ENCODE measurements at regions not wholly inside any gene's neighbourhood (a gene's known extent, or its start where the extent isn't known, plus 50 kb on each side); places are given as distances from the start of the nearest gene placed in this dataset.

DNA sequence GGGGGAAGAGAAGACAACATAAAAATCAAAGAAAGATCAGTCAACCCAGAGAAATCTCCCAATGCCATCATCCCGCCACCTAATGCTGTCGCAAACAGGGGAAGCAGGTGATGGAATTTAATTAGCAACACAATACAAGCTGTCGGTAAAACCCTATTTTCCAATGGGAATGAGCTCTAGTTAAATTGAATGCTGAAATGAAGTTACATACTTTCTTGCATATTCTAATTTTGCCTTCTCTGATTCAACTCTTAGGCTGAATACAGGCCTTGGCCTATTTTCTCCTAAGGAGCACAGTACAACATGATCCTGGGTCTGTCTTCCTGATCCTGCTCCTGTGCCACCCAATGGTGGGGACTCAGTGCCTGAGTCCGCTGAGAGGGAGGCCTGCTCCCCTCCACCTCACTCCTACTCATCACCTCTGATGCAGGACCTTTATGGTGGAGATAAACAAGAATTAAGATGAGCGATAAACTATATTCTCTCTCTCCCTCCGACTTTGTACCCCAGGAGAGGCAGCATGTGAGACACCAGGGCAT, 238.8 kb downstream of the GXYLT1 start:
- TF ChIP-seq CTCF (IDR thresholded peaks at IDR 0.05): no peak
- TF ChIP-seq EP300 (IDR thresholded peaks at IDR 0.05): no peak
